ENCODE measurements at regions not wholly inside any gene's neighbourhood (a gene's known extent, or its start where the extent isn't known, plus 50 kb on each side); places are given as distances from the start of the nearest gene placed in this dataset.

- no peak for TF ChIP-seq ZBTB33 (IDR thresholded peaks at IDR 0.05; ENCODE audit: extremely low read depth, insufficient replicate concordance, low read length)
- TF ChIP-seq ZFX (IDR thresholded peaks at IDR 0.05): no peak
- TF ChIP-seq EGR1 (IDR thresholded peaks at IDR 0.05; ENCODE audit: low read depth): no peak
These were observed 328.0 kb downstream of the UACA start (continued) for GRCh38 chr15:70435369-70435768.

- no peaks in the 10 kb centered on the region for H3K79me2 ChIP-seq (ENCODE audit: insufficient read depth, low read length)
- RAD21 ChIA-PET (ENCODE audit: low non-redundant PET in 1 of 2, low total read pairs in 2 of 2, uncharacterized antibody in 2 of 2, unreplicated experiment in 2 of 2): no interaction called here
- BruUV-seq (replicated peaks): no TSS peak
- H3K36me3 ChIP-seq (ENCODE audit: control insufficient read depth in 1 of 2, insufficient read depth in 2 of 2, low read length in 2 of 2): no peaks in the 10 kb centered on the region
- ATAC-seq (no peak), DNase-seq (ENCODE audit: low read depth, low spot score) (no peak)
- H3K9me2 ChIP-seq (ENCODE audit: insufficient read depth): no peaks in the 10 kb centered on the region
- TF ChIP-seq CTCF (IDR thresholded peaks at IDR 0.05 in 2 of 3, conservative IDR thresholded peaks at IDR 0.05 in 1 of 3; ENCODE audit: borderline replicate concordance in 1 of 3, insufficient read depth in 1 of 3, low read depth in 2 of 3, low read length in 2 of 3) (peak in 1 of 3 experiments; percentile 20; a peak in 1 of 6 replicates), JUND (IDR thresholded peaks at IDR 0.05) (no peak), RAD21 (IDR thresholded peaks at IDR 0.05; ENCODE audit: low read depth) (peak; percentile 29; the same call in 1 of the 2 replicates)
- intact Hi-C loops (cut with micrococcal nuclease): no loop called here
- no peak overlapping the region for H2AFZ ChIP-seq (ENCODE audit: low read depth, low read length, poor library complexity, severe bottlenecking)
- H3K4me3 ChIP-seq (replicated peaks in 1 of 2; ENCODE audit: low read depth in 1 of 2, low read length in 2 of 2): no peak overlapping the region
- no peaks in the 10 kb centered on the region for H4K20me1 ChIP-seq (ENCODE audit: insufficient read depth)
- CTCF ChIA-PET: no interaction called here
- no peak overlapping the region for H3K9ac ChIP-seq (ENCODE audit: low read length)
- H3K27me3 ChIP-seq (ENCODE audit: insufficient read depth, low read length): no peaks in the 10 kb centered on the region
- no peak overlapping the region for H3K27ac ChIP-seq (ENCODE audit: low read depth, low read length)
- POLR2A ChIA-PET: interaction anchor here (0.6 kb wide), 1 partner anchor 27 kb away, joined by 3 read pairs; no protein-coding TSS in a partner anchor
- no peak overlapping the region for H3K4me2 ChIP-seq (ENCODE audit: low read length)
- H3K4me1 ChIP-seq (ENCODE audit: control insufficient read depth in 1 of 2, insufficient read depth in 2 of 2, low read length in 2 of 2): no peaks in the 10 kb centered on the region
- H3K9me3 ChIP-seq (ENCODE audit: control insufficient read depth in 1 of 2, insufficient read depth in 1 of 2, low read depth in 1 of 2, low read length in 2 of 2): no peaks in the 10 kb centered on the region; a peak in 1 of 4 replicates
These were observed 329.6 kb downstream of the UACA start for GRCh38 chr15:70433586-70434324.
